ENCODE measurements at regions not wholly inside any gene's neighbourhood (a gene's known extent, or its start where the extent isn't known, plus 50 kb on each side); places are given as distances from the start of the nearest gene placed in this dataset.

DNA sequence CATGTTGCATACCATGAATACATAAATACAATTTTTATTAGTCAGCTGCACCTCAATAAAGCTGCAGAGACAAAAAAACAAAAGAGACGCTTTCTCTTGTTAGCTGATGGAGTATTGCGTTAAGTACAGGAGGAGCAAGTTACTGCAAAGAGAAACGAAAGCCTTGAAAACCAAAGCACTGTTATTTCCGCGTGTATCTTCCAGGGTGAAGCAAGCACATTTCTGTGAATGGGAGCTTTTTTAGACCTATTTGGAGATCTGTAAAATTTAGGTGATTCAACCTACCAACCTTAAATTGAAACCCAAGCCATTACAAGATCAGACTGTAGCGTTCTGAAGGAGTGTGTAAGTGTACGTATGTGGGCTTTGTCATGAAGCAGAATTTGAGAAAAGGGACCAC is 390.4 kb downstream of the SOX9 start:
- DNase-seq = no peak

DNA sequence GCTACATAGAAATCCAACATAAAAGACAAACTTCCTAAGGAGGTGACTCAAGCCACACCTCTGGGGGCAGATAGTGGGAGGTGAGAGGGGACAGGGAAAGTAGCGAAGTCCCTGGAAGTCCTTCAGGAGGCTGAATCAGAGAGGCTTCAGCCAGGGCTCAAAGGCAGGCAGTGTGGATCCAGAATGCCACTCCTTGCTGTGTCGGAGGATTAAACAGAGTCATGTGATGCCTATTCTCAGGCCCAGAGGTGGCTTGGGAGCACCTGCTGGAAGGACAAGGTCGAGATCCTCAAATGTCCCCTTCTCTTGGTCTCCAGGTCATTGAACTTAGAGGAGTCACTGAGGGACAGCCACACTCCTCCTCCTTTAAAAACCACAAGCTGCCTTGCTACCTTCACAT is 391.1 kb downstream of the SOX9 start:
- DNase-seq = no peak

DNA sequence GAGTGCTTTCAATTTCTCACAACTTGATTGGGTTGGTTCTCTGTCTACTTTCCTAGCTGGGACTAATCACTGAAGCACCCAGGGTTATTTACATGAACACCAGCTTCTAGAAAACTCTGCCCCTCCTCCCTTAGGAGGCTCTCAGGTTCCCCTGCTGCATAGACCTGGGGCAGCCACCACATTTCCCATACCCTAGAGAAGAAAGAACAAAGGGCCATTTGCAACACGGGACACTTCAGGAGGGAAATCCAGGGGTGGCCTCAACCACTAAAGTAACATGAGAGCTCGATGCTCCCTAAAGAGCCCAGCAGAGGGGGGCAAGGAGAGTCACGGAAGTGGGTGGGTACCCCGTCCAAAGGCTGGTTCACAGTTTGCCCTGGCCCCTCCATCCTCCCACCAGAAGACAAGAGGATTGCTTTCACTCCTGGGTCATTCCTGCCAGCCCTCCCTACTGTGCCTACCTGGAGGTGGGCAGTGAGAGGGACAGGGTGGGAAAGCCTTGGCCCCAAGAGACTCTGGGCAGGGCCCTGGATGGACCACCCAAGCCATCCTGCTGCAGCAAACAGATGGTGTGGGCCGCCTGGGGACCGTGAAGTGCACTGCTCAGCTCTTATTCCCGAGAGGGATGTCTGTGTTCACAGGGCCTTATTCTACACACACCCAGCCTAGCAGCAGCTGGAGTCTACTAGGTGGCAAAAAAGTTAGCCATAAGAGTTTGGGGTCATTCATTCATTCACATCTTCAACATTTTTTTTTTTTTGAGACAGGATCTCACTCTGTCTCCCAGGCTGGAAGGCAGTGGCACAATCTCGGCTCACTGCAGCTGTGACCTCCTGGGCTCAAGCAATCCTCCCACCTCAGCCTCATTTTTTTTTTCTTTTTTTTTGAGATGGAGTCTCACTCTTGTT is 392.1 kb downstream of the SOX9 start:
- DNase-seq = no peak

DNA sequence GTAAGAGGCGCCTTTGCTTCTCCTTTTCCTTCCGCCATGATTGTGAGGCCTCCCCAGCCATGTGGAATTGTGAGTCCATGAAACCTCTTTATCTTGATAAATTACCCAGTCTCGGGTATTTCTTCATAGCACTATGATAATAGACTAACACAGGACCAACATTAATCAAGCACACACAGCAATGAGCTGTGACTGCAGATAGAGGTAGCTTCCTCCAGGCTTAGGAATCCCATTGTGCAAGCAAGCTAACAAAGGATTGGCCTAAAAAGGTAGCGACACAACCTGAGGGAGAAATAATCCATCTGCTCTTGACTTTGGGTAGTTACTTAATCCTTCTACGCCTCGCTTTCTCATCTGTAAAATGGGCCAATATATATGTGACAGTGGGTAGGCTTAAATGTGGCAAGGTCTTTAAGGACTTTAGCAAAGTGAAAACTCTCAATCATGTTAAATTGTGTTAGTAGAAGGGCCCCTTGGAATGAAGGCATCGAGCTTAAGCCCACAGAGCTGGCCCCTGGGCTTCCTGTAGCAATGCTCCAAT is 393.6 kb downstream of the SOX9 start:
- DNase-seq = no peak

DNA sequence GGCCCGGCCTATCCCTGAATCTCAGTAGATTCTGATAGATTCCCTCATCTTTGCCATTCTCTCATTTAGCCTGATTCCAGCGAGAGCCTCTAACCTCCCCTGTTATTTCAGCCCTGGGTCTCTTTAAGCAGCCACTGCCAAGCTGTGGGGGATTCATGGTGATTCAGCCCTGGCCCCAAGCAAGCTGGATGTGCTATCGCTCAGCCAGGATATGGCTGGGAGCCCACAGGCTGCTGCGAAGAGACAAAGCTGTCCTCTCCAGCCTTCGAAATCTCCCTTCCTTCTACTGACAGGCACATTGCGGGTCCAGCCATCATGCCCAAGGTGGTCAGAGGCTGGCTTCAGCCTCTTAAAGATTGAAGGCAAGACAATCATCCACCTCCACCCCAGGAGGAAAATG is 394.1 kb downstream of the SOX9 start:
- DNase-seq = no peak

DNA sequence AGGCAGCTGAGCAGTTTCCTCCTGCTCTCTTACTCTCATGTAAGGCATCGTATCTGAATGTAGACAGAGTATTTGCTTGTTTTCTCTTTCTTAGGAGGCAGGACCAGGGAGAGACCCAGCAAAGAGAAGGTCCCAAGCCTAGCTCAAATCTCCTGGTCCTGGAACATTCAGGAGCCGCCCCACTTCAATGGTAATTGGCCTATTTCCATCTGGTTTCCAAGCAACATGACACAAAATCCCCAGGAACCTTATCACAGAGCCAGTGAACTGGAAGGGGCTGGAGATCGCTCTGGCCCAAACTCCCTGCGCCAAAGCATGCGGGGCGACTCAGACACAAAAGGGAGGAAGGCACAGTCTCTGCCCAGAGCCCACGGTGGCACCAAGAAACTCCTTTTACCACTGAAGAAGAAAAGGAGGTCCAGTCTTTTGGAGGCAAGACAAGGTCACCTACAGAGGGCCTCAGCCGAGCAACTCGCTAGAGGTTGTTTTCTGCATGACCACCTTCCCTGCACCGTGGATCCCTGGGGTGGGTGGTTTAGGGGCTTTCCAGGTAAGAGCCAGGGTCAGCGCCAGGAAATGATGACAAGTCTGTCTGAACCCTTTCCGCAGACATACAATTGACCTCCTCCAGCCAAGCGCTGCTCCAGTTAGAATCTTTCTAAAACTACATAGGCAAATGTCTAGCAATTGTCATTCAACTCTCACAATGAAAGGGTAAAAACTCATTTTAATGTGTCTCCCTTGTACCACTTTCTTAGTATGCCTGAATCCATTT is 394.7 kb downstream of the SOX9 start:
- DNase-seq = no peak

DNA sequence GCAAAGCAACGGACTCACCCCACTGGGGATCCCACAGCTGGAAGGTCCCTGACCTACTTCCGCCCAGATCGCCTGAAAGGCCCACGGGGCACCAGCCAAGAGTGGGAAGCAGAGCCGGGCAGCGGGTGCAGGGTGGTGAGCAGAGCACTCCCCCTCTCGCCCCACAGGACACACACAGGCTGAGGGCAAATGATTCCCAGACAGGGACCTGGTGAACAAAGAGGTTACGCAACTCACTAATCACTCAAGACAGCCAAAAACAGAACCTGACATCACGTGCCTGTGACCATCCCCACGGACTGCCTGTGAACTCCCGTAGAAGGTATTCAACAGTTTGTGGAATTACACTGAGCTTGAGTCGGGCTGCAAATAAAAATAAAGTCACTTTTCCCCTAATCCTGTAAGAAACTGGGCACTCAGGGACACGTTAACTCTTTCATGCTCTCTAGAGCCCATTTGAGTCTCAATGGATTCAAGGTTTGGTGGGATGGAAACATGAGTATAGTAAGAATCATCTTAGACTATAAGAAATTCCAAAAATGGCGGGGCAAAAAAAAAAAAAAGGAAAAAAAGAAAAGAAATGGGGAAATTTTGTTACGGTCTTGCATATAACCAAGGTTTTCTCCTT is 396.1 kb downstream of the SOX9 start:
- no peak for DNase-seq

DNA sequence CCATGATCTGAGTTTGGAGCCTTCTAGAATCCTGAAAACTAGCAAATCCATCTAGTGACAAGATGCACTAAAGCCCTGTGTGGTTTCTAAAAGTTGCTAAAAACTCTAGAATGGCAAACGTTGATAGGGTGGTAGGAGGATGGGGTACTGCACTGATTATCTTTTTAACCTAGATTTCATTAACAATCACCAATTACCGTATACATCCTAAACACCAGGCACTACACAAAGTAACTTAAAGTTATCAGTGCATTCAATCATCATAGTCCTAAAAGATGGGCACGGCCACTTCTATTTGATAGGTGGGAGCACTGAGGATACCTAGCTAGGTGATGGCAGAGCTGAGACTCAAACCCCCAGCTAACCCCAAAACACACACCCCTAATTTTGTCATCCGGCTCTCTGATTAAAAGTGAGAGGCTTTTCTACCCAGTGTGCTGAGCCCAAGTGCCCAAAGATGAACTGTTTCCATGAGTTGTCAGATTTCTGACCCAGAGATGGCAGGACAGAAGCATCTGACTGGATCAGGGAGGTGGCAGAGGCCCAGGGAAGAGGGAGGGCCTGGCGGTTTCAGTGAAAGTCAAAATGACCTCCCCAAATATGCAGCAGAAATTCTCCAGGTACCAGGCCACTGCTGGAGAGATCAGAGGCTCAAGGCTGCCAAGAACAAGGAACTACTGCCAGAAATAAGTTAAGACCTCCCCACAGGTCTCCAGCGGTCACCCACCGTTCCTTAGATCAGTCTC is 396.8 kb downstream of the SOX9 start:
- DNase-seq = no peak

DNA sequence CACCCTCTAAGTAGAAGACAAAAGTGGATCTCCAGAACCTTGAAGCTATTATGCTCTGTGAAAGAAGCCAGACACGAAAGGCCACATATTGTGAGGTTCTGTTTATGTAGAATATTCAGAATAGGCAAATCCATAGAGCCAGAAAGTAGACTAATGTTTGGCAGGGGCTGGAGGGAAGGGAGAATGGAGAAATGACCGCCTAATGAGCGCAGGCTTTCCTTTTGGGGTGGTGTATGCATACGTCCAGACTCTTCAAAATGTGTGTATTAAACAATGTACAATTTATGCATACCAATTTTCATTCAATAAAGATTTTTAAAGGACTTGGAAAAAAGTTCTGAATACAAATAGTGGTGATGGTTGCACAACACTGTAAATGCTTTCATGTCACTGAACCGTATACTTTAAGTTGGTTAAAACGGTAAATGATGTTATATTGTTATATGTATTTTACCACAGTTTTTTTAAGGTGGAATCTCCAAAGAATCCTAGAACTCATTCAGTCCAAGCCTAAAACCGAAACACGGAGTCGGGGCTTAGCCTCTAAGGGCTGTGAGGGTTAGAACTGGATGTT is 397.4 kb downstream of the SOX9 start:
- no peak for DNase-seq

DNA sequence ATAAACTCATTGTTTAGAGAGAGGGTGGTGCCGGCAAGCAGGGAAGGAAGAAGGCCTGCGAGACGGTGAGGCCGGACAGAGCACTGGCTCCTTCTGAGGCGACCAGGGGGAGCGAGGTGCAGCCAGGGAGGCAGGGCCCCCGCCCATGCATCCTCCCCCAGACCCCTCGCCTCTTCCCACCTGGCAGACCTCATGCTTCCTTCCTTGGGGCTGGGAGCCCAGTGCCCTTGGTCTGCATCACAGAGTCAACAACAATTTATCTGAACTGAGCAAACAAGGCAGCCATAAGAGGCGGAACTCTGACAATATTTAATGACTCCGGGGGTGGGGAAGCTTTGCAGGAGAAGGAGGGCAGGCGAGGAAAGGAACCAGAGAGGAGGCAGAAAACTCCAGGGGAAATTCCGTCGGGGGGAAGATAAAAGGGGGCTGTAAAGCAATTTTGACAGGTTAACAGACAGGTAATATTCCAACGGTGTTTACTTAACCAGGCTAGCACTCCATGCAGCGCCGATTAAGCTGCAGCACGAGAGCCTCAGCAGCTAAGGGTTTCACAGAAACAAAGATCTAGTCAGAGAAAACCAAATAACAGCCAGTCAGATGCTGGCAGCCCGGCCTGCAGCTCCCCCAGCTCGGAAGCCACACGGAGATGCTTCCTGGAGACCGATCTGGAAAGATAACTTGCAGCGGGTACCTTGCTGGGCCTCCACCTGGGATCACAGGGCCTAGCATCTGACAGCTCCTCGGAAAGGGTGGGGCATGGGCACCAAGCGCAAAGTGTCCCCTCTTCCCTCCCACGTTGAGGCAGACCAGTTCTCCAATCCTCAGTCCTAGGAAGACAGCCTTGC is 398.2 kb downstream of the SOX9 start:
- DNase-seq = no peak

DNA sequence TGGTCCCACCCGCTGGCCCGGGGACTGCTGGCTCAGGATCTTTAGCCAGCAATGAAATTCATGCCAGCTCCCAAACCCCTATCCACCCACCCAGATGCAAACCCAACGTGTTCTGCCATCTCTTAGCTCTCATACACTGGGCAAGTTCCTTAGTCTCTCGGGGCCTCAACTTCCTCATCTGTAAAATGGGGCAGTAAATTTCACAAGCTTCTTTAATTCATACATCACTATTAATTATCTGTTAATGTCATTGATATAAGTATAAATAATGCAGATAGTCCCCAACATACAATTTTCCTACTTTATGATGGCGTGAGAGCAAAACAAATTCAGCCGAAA is 398.7 kb downstream of the SOX9 start:
- no peak for DNase-seq

DNA sequence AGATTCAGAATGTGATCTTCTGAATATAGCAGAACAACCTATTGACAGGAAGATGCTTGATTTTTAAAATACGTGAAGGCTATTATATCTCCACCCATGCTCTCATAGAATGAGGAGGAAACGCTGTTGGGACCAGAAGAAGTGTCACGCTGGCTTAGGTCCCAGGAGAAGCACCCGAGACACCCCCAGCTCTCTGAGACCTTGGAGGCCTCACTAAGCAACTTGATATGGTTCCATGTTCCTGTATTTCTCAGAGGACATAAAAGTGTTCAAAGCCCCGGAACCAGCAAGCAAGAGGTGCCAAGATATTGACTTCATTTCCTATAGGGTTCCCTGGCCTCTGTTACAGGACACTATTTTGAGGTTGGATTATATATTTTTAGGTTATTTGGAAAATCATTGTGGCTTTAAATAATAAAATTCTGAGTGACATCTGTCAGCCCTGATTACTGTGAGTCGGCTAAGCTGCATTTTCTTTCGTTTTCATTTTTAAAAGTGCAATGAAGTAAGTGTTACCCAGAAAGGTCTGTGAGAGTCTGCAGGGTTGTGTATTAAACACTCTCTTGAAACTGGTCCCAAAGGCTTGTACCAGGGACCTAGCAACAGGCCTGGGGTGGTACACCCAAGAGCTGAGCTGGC is 400.0 kb downstream of the SOX9 start:
- DNase-seq = no peak

DNA sequence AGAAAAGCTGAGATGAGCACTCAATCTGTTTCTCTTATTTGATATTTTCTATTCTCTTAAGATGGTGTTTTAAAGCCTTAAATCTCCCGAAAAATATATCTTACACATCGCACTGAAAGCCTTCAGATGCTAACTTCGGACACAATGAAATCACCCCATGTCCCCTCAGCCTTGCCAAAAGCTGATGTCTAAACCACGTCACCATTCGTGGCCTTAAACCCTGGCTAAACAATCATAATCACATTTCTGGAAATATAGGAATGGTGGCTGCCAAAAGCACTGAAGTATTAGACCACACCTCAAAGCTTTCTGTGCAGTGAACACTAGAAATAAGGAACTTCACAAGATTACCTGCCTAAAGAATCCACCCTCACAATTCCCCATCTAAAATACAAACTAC is 402.7 kb downstream of the SOX9 start:
- no peak for DNase-seq

DNA sequence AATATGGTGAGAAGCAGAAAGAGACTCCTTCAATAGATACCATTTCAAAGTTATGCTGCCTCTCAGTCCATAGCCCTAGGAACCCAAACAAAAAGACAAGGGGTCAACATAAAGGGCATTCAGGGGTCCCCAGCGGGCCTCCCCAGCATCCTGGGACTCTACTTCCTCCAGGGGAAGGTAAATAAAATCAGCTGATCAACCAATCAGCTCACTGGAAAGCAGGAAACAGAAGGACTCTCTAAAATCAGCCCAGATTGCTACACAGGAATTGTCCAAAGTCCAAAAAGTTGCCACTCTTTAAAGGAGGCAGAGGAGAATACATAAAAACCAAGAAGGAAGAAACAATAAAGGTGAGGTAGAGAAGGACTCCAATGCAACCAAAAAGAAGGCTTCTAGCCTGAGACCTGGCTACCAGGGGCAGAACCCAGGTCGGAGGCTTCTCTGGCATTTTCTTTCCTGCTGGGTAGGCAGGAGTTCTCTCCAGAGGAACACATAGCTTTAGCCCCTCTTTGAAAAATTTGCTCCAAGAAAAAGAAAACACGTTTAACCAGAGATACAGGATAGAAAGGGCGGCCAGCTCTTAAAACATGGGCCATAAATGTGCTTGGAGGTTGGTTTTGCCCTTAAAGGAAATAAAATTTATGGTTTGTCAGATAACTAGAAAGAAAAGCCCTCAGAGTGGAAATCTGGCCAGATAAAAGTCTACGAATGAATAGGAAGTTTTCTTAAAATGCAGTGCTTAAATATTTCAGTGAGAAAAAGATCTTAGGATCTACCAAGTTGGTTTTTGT is 404.6 kb downstream of the SOX9 start:
- no peak for DNase-seq

DNA sequence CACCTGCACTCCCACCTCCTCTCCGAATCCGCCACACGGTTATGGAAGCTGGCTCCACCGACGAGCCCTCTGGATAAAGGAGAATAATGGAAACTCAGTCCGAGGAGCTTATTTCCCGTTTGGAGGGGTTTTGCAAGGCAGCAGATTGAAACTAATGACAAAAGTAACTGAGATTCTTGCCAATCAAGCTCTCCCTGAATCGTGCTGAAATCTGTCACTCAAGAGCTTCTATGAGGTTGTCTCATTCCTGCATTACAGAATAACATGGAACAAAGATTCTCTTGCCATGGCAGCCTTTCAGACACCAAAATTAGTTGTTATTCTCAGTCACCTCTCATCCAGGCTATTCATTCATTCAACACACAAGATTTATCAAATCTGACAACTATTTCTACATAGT is 405.9 kb downstream of the SOX9 start:
- DNase-seq = no peak

DNA sequence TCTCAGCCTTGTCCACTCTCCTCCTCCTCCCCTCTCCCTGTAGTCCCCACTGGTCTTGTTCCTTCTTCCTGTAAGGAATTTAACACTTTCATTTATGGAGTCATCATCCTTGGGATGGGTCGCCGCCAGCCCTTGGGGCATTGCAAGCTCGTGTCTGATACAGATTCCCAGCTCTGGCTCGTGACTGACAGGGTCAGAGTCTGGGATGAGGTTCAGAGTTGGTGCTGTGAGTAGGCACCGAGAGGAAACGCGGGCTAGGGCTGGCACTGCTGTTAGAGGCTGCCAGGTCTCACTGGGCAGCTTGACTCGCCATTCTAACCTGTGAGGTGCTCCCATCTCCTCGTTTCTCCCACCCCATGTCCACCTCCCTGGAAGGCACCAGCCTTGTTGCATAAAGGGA is 407.0 kb downstream of the SOX9 start:
- no peak for DNase-seq

DNA sequence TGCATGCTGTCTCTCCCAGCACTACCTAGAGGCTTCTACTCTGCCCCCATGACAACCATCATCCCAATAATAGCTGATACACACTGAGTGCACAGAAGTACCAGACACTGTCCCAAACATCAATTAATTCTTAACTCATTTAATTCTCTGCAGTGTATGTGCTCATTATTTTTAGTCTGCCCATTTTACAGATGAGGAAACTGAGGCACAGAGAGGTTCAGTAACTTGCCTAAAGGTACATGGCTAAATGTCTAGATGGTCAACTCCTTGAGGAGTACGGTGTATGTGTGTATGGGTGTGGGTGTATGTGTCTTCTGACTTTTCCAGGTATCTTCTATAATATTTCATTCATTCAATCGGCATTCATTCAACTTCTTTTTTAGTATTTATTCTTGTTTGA is 407.9 kb downstream of the SOX9 start:
- no peak for DNase-seq

DNA sequence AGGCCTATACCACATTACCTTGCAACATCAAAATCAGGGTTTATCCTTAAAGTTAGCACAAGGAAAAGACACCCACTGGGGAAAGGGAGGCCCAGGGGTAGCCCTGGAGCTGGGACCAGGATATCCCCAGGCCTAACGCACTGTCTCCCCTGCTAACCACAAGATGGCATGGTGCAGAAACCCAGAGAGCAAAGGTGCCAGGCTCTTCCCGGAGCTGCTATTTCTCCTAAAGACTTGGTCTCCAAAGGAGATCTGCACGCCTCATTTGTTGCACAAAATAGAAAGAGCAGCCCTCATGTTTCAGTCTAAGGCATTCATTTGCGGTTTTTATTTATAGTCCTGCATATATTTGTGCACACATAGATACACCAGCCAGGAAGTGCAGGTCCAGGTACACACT is 408.6 kb downstream of the SOX9 start:
- no peak for DNase-seq

DNA sequence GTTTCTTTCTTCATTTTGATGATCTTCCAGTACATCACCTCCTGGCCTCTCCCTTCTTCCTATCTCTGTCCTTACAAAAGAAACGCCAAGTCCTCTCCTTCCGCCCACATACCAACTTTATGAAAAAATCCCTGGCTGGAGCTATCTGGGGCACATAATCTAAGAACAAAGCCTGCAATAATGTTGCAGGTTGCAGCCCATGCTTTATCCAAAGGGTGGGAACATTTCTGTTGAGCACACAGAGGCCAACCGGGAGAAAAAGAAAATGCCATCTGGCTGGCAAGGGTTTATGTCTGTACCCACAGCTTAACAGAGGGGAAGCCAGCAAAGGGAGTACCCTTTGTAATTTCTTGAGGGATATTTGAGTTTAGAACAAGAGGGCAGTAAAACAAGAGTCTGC is 409.6 kb downstream of the SOX9 start:
- DNase-seq = no peak

DNA sequence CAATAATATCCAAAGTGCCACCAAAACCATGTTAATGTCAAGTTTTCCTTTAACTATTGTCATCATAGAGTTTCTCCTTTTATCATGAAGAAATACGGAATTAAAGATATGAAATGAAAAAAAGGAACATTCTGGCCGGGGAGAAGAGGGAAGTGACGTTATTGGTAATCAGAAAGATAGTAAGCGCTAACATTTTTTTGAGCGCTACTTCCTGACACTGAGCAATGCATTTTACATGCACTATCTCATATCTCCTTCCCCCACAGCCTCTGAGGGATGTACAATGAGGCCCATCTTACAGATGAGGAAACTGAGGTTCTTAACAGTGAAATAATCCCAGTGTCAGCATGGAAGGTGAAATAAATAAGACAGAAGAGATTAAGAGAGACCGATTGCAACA is 410.9 kb downstream of the SOX9 start:
- no peak for DNase-seq
